SU-DHL-6 (cell line): ENCODE measurements at regions not wholly inside any gene's neighbourhood (a gene's known extent, or its start where the extent isn't known, plus 50 kb on each side); places are given as distances from the start of the nearest gene placed in this dataset.

Experiments
- EZH2phosphoT487 ChIP-seq: fragments of 200-600 bp; sonication (generic), shearing (Covaris generic); conservative IDR thresholded peaks from 2 replicates; pipeline ENCODE4 v1.6.1; 2018; ENCODE audit warnings: mild to moderate bottlenecking, antibody characterized with exemption, low read length, moderate library complexity, mixed read lengths
- TF ChIP-seq, protein P1 (sequence below): fragments of 200-600 bp; sonication (generic); IDR thresholded peaks from one replicate; pipeline ENCODE4 v1.5.1; 2017; ENCODE audit warnings: antibody characterized with exemption, mild to moderate bottlenecking, low read length, moderate library complexity; ENCODE audit not compliant: insufficient read depth, poor library complexity, severe bottlenecking

DNA sequence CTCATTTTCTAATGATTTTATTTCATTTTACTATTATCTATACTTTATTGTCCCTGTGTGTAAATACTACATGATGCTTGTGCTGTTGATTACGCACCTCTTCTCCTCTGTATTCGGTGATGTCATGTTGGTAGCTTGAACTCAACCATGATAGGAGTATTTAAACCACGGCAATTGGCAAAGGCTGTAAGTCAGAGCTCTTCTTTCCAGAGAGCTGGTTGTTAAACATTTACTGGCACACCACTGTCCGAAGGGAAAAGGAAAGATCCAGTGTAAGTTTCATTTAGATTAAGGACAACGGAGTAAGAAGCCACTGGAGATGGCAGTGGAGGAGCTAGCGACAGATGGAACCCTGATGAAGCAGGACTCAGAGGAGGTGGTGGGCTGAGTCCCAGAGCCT is 93.4 kb upstream of the KCNE2 start:
- TF ChIP-seq, protein P1, sequence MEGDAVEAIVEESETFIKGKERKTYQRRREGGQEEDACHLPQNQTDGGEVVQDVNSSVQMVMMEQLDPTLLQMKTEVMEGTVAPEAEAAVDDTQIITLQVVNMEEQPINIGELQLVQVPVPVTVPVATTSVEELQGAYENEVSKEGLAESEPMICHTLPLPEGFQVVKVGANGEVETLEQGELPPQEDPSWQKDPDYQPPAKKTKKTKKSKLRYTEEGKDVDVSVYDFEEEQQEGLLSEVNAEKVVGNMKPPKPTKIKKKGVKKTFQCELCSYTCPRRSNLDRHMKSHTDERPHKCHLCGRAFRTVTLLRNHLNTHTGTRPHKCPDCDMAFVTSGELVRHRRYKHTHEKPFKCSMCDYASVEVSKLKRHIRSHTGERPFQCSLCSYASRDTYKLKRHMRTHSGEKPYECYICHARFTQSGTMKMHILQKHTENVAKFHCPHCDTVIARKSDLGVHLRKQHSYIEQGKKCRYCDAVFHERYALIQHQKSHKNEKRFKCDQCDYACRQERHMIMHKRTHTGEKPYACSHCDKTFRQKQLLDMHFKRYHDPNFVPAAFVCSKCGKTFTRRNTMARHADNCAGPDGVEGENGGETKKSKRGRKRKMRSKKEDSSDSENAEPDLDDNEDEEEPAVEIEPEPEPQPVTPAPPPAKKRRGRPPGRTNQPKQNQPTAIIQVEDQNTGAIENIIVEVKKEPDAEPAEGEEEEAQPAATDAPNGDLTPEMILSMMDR: no peak
- TF ChIP-seq EZH2phosphoT487: no peak
